AG04450 (cell line): ENCODE measurements at regions not wholly inside any gene's neighbourhood (a gene's known extent, or its start where the extent isn't known, plus 50 kb on each side); places are given as distances from the start of the nearest gene placed in this dataset.
A peak's percentile ranks its signal among the peaks of the same experiment; 100 is the strongest.

Experiments used
- CTCF ChIA-PET: fragments of 300-600, 350-600 bp; formaldehyde crosslinking; extraction: SDS; loops from one replicate; lab custom pipeline; 2022; ENCODE audit warnings: antibody characterized with exemption, inconsistent platforms; lab: Charles Lee
- POLR2A ChIA-PET: fragments of 350-600 bp; formaldehyde crosslinking; extraction: SDS; loops from one replicate; lab custom pipeline; 2021; ENCODE audit warnings: antibody characterized with exemption, inconsistent platforms; lab: Yijun Ruan, JAX
- DNase-seq: peaks from one replicate; pipeline ENCODE4 v3.0.0-alpha.2; 2011; ENCODE audit warnings: low read depth, low spot score
- H3K27ac ChIP-seq: one replicate; pipeline ENCODE4 v1.5.1; 2012; ENCODE audit warnings: low read depth, low read length, control low read depth
- H3K27me3 ChIP-seq: one replicate; pipeline ENCODE4 v1.6.0; 2012; ENCODE audit warnings: low read length; ENCODE audit not compliant: control insufficient read depth, insufficient read depth
- H3K4me3 ChIP-seq: 2 replicates; pipeline ENCODE4 v1.5.1; 2011; ENCODE audit warnings: mild to moderate bottlenecking, low read depth, low read length, control low read depth
- H3K9me3 ChIP-seq: 2 replicates; pipeline ENCODE4 v1.5.1; 2012; ENCODE audit warnings: low read length; ENCODE audit not compliant: control insufficient read depth, insufficient read depth
- CTCF ChIP-seq: IDR thresholded peaks from 2 replicates; pipeline ENCODE4 v1.5.1; 2011; ENCODE audit warnings: low read depth, low read length, control low read depth, inconsistent platforms

- TF ChIP-seq CTCF = no peak
- Histone ChIP-seq H3K4me3 (no peak overlapping the region), H3K27ac (peak overlapping the region; percentile 31), H3K27me3 (no peaks in the 10 kb centered on the region), H3K9me3 (no peaks in the 10 kb centered on the region)
- no peak for DNase-seq
- CTCF ChIA-PET = no interaction called here
- POLR2A ChIA-PET = no interaction called here
Measured at GRCh38 chr16:22425036-22425801, 50.8 kb upstream of the CDR2 start.

- Histone ChIP-seq H3K9me3 (no peaks in the 10 kb centered on the region), H3K4me3 (peak overlapping the region; percentile 2; the same call in 1 of the 2 replicates), H3K27me3 (no peaks in the 10 kb centered on the region), H3K27ac (peak overlapping the region; percentile 31)
- ChIA-PET CTCF (no interaction called here), POLR2A (no interaction called here)
- no peak for DNase-seq
- no peak for TF ChIP-seq CTCF
Measured at GRCh38 chr16:22424161-22424937, 49.9 kb upstream of the CDR2 start.
